ENCODE measurements at regions not wholly inside any gene's neighbourhood (a gene's known extent, or its start where the extent isn't known, plus 50 kb on each side); places are given as distances from the start of the nearest gene placed in this dataset.

GRCh38 chr2:176733698-176734430, 464.6 kb downstream of the MTX2 start:
- Histone ChIP-seq H3K27me3 (ENCODE audit: insufficient read depth, low read length, poor library complexity) (no peaks in the 10 kb centered on the region), H3K9ac (ENCODE audit: low read length) (no peak overlapping the region), H3K56ac (ENCODE audit: low read length) (no peak overlapping the region), H2BK120ac (ENCODE audit: low read depth, low read length) (no peak overlapping the region), H3K36me3 (ENCODE audit: control insufficient read depth, insufficient read depth, low read length) (no peaks in the 10 kb centered on the region), H3K4me1 (ENCODE audit: control insufficient read depth, low read depth, low read length) (no peaks in the 10 kb centered on the region), H4K5ac (ENCODE audit: low read length) (no peak overlapping the region), H2BK5ac (ENCODE audit: low read length) (no peak overlapping the region), H4K8ac (ENCODE audit: low read depth, low read length) (no peak overlapping the region), H2BK15ac (replicated peaks; ENCODE audit: low read depth) (no peak overlapping the region), H3K79me1 (ENCODE audit: low read length) (no peaks in the 10 kb centered on the region), H3K4ac (ENCODE audit: low read depth, low read length) (no peak overlapping the region), H3K79me2 (ENCODE audit: control insufficient read depth, insufficient read depth, low read length) (no peaks in the 10 kb centered on the region), H3K27ac (ENCODE audit: low read depth, low read length) (no peak overlapping the region), H3K23ac (ENCODE audit: low read length) (no peak overlapping the region), H3K18ac (ENCODE audit: low read length) (no peak overlapping the region), H3K4me2 (ENCODE audit: low read length) (no peak overlapping the region), H3K4me3 (ENCODE audit: low read length) (no peak overlapping the region), H2AK5ac (ENCODE audit: low read length) (no peak overlapping the region)
- no peak for DNase-seq
- WGBS (ENCODE audit: extremely low coverage, insufficient coverage, low lambda C conversion rate): no CpG with 5 or more reads among the region's 3 CpGs

- no peak overlapping the region for H3K56ac ChIP-seq (ENCODE audit: low read length)
- no peak for DNase-seq
- H2AK5ac ChIP-seq (ENCODE audit: low read length): no peak overlapping the region
- H2BK5ac ChIP-seq (ENCODE audit: low read length): no peak overlapping the region
- no peaks in the 10 kb centered on the region for H3K27me3 ChIP-seq (ENCODE audit: insufficient read depth, low read length, poor library complexity)
- H3K4me1 ChIP-seq (ENCODE audit: control insufficient read depth, low read depth, low read length): no peaks in the 10 kb centered on the region
- H3K9ac ChIP-seq (ENCODE audit: low read length): no peak overlapping the region
- H3K36me3 ChIP-seq (ENCODE audit: control insufficient read depth, insufficient read depth, low read length): no peaks in the 10 kb centered on the region
- H3K18ac ChIP-seq (ENCODE audit: low read length): no peak overlapping the region
- no peak overlapping the region for H3K27ac ChIP-seq (ENCODE audit: low read depth, low read length)
- no peak overlapping the region for H2BK120ac ChIP-seq (ENCODE audit: low read depth, low read length)
- no CpG with 5 or more reads among the region's 5 CpGs for WGBS (ENCODE audit: extremely low coverage, insufficient coverage, low lambda C conversion rate)
- no peaks in the 10 kb centered on the region for H3K79me2 ChIP-seq (ENCODE audit: control insufficient read depth, insufficient read depth, low read length)
- no peak overlapping the region for H4K8ac ChIP-seq (ENCODE audit: low read depth, low read length)
- no peak overlapping the region for H3K4me2 ChIP-seq (ENCODE audit: low read length)
- no peak overlapping the region for H3K23ac ChIP-seq (ENCODE audit: low read length)
- H4K5ac ChIP-seq (ENCODE audit: low read length): no peak overlapping the region
- H3K4me3 ChIP-seq (ENCODE audit: low read length): no peak overlapping the region
- H2BK15ac ChIP-seq (replicated peaks; ENCODE audit: low read depth): no peak overlapping the region
- H3K79me1 ChIP-seq (ENCODE audit: low read length): no peaks in the 10 kb centered on the region
- no peak overlapping the region for H3K4ac ChIP-seq (ENCODE audit: low read depth, low read length)
These were observed 465.6 kb downstream of the MTX2 start for GRCh38 chr2:176734868-176735267.

- Histone ChIP-seq H3K9ac (ENCODE audit: low read length) (no peak overlapping the region), H4K5ac (ENCODE audit: low read length) (no peak overlapping the region), H2BK120ac (ENCODE audit: low read depth, low read length) (no peak overlapping the region), H2AK5ac (ENCODE audit: low read length) (no peak overlapping the region), H3K27me3 (ENCODE audit: insufficient read depth, low read length, poor library complexity) (no peaks in the 10 kb centered on the region), H3K18ac (ENCODE audit: low read length) (no peak overlapping the region), H4K8ac (ENCODE audit: low read depth, low read length) (no peak overlapping the region), H3K79me2 (ENCODE audit: control insufficient read depth, insufficient read depth, low read length) (no peaks in the 10 kb centered on the region), H3K27ac (ENCODE audit: low read depth, low read length) (no peak overlapping the region), H3K4ac (ENCODE audit: low read depth, low read length) (no peak overlapping the region), H3K79me1 (ENCODE audit: low read length) (no peaks in the 10 kb centered on the region), H3K4me2 (ENCODE audit: low read length) (no peak overlapping the region), H3K4me1 (ENCODE audit: control insufficient read depth, low read depth, low read length) (peaks cover 3% of the 10 kb centered on the region), H3K4me3 (ENCODE audit: low read length) (no peak overlapping the region), H3K56ac (ENCODE audit: low read length) (no peak overlapping the region), H2BK5ac (ENCODE audit: low read length) (no peak overlapping the region), H3K36me3 (ENCODE audit: control insufficient read depth, insufficient read depth, low read length) (no peaks in the 10 kb centered on the region), H3K23ac (ENCODE audit: low read length) (no peak overlapping the region), H2BK15ac (replicated peaks; ENCODE audit: low read depth) (no peak overlapping the region)
- no CpG with 5 or more reads among the region's 1 CpG for WGBS (ENCODE audit: extremely low coverage, insufficient coverage, low lambda C conversion rate)
- no peak for DNase-seq
These were observed 470.3 kb upstream of the HNRNPA3 start for GRCh38 chr2:176742271-176742670.

- no peaks in the 10 kb centered on the region for H3K27me3 ChIP-seq (ENCODE audit: insufficient read depth, low read length, poor library complexity)
- no peak overlapping the region for H3K18ac ChIP-seq (ENCODE audit: low read length)
- WGBS (ENCODE audit: extremely low coverage, insufficient coverage, low lambda C conversion rate): no CpG with 5 or more reads among the region's 3 CpGs
- peaks cover 3% of the 10 kb centered on the region for H3K4me1 ChIP-seq (ENCODE audit: control insufficient read depth, low read depth, low read length)
- H3K4me3 ChIP-seq (ENCODE audit: low read length): no peak overlapping the region
- no peak overlapping the region for H3K56ac ChIP-seq (ENCODE audit: low read length)
- no peak overlapping the region for H2BK15ac ChIP-seq (replicated peaks; ENCODE audit: low read depth)
- no peak overlapping the region for H4K5ac ChIP-seq (ENCODE audit: low read length)
- DNase-seq: no peak
- no peaks in the 10 kb centered on the region for H3K36me3 ChIP-seq (ENCODE audit: control insufficient read depth, insufficient read depth, low read length)
- no peaks in the 10 kb centered on the region for H3K79me2 ChIP-seq (ENCODE audit: control insufficient read depth, insufficient read depth, low read length)
- H3K23ac ChIP-seq (ENCODE audit: low read length): no peak overlapping the region
- H2BK120ac ChIP-seq (ENCODE audit: low read depth, low read length): no peak overlapping the region
- no peak overlapping the region for H2AK5ac ChIP-seq (ENCODE audit: low read length)
- H2BK5ac ChIP-seq (ENCODE audit: low read length): no peak overlapping the region
- H3K9ac ChIP-seq (ENCODE audit: low read length): no peak overlapping the region
- H3K4ac ChIP-seq (ENCODE audit: low read depth, low read length): no peak overlapping the region
- H3K4me2 ChIP-seq (ENCODE audit: low read length): no peak overlapping the region
- no peaks in the 10 kb centered on the region for H3K79me1 ChIP-seq (ENCODE audit: low read length)
- H3K27ac ChIP-seq (ENCODE audit: low read depth, low read length): no peak overlapping the region
- H4K8ac ChIP-seq (ENCODE audit: low read depth, low read length): no peak overlapping the region
These were observed 468.9 kb upstream of the HNRNPA3 start for GRCh38 chr2:176743671-176744070.

GRCh38 chr2:176744146-176744545, 468.4 kb upstream of the HNRNPA3 start:
- H3K23ac ChIP-seq (ENCODE audit: low read length): no peak overlapping the region
- no CpG with 5 or more reads among the region's 4 CpGs for WGBS (ENCODE audit: extremely low coverage, insufficient coverage, low lambda C conversion rate)
- H2BK5ac ChIP-seq (ENCODE audit: low read length): no peak overlapping the region
- H3K4me2 ChIP-seq (ENCODE audit: low read length): no peak overlapping the region
- H4K5ac ChIP-seq (ENCODE audit: low read length): no peak overlapping the region
- no peak overlapping the region for H3K56ac ChIP-seq (ENCODE audit: low read length)
- no peak overlapping the region for H3K4me3 ChIP-seq (ENCODE audit: low read length)
- H4K8ac ChIP-seq (ENCODE audit: low read depth, low read length): no peak overlapping the region
- H2BK15ac ChIP-seq (replicated peaks; ENCODE audit: low read depth): no peak overlapping the region
- no peak overlapping the region for H3K18ac ChIP-seq (ENCODE audit: low read length)
- peaks cover 3% of the 10 kb centered on the region for H3K4me1 ChIP-seq (ENCODE audit: control insufficient read depth, low read depth, low read length)
- H2AK5ac ChIP-seq (ENCODE audit: low read length): no peak overlapping the region
- no peaks in the 10 kb centered on the region for H3K27me3 ChIP-seq (ENCODE audit: insufficient read depth, low read length, poor library complexity)
- H3K27ac ChIP-seq (ENCODE audit: low read depth, low read length): no peak overlapping the region
- no peak overlapping the region for H3K9ac ChIP-seq (ENCODE audit: low read length)
- H3K79me1 ChIP-seq (ENCODE audit: low read length): no peaks in the 10 kb centered on the region
- H3K79me2 ChIP-seq (ENCODE audit: control insufficient read depth, insufficient read depth, low read length): no peaks in the 10 kb centered on the region
- DNase-seq: no peak
- no peak overlapping the region for H3K4ac ChIP-seq (ENCODE audit: low read depth, low read length)
- no peaks in the 10 kb centered on the region for H3K36me3 ChIP-seq (ENCODE audit: control insufficient read depth, insufficient read depth, low read length)
- no peak overlapping the region for H2BK120ac ChIP-seq (ENCODE audit: low read depth, low read length)
